ENCODE measurements at regions not wholly inside any gene's neighbourhood (a gene's known extent, or its start where the extent isn't known, plus 50 kb on each side); places are given as distances from the start of the nearest gene placed in this dataset.

GRCh38 chr21:27406300-27407009 is 439.6 kb upstream of the ADAMTS5 start:
- TF ChIP-seq CTCF (IDR thresholded peaks at IDR 0.05): no peak
- no peak for TF ChIP-seq POLR2AphosphoS5 (IDR thresholded peaks at IDR 0.05; ENCODE audit: insufficient read depth in 1 of 2, low read depth in 1 of 2)

Measured in vagina (tissue), 2 donors.